CD4-positive, alpha-beta T cell treated with Interleukin-21 for 1 hour (primary cell): ENCODE measurements at regions not wholly inside any gene's neighbourhood (a gene's known extent, or its start where the extent isn't known, plus 50 kb on each side); places are given as distances from the start of the nearest gene placed in this dataset.

Source experiments
- DNase-seq: peaks from one replicate; pipeline ENCODE4 v3.0.0-alpha.2; 2020

GRCh38 chr2:2842466-2842865, 511.4 kb upstream of the MYT1L start:
- no peak for DNase-seq

- no peak for DNase-seq
Observed at GRCh38 chr2:2840681-2841300, 509.7 kb upstream of the MYT1L start.

GRCh38 chr2:2839782-2840531, 508.9 kb upstream of the MYT1L start:
- no peak for DNase-seq

GRCh38 chr2:2839393-2839781, 508.3 kb upstream of the MYT1L start:
- DNase-seq = no peak

- DNase-seq = no peak
Observed at GRCh38 chr2:2838548-2838845, 507.4 kb upstream of the MYT1L start.

GRCh38 chr2:2837746-2838547, 506.9 kb upstream of the MYT1L start:
- DNase-seq = no peak

GRCh38 chr2:2836343-2837070, 505.4 kb upstream of the MYT1L start:
- no peak for DNase-seq

- no peak for DNase-seq
Observed at GRCh38 chr2:2834516-2835254, 503.6 kb upstream of the MYT1L start.

GRCh38 chr2:2834105-2834504, 503.0 kb upstream of the MYT1L start:
- DNase-seq = no peak

- no peak for DNase-seq
Observed at GRCh38 chr2:2832657-2833056, 501.6 kb upstream of the MYT1L start.

GRCh38 chr2:2831633-2832032, 500.6 kb upstream of the MYT1L start:
- no peak for DNase-seq

- no peak for DNase-seq
Observed at GRCh38 chr2:2830576-2830975, 499.5 kb upstream of the MYT1L start.

- DNase-seq = no peak
Observed at GRCh38 chr2:2828774-2829368, 497.8 kb upstream of the MYT1L start.

- no peak for DNase-seq
Observed at GRCh38 chr2:2827761-2828221, 496.7 kb upstream of the MYT1L start.

GRCh38 chr2:2827046-2827636, 496.1 kb upstream of the MYT1L start:
- DNase-seq = no peak

GRCh38 chr2:2826621-2827020, 495.5 kb upstream of the MYT1L start:
- DNase-seq = no peak

- DNase-seq = no peak
Observed at GRCh38 chr2:2826209-2826551, 495.1 kb upstream of the MYT1L start.

GRCh38 chr2:2825516-2826208, 494.6 kb upstream of the MYT1L start:
- DNase-seq = no peak

- no peak for DNase-seq
Observed at GRCh38 chr2:2825062-2825461, 494.0 kb upstream of the MYT1L start.

GRCh38 chr2:2824588-2824987, 493.5 kb upstream of the MYT1L start:
- DNase-seq = no peak

GRCh38 chr2:2823061-2823753, 492.1 kb upstream of the MYT1L start:
- DNase-seq = no peak
